ENCODE measurements at regions not wholly inside any gene's neighbourhood (a gene's known extent, or its start where the extent isn't known, plus 50 kb on each side); places are given as distances from the start of the nearest gene placed in this dataset.

DNA sequence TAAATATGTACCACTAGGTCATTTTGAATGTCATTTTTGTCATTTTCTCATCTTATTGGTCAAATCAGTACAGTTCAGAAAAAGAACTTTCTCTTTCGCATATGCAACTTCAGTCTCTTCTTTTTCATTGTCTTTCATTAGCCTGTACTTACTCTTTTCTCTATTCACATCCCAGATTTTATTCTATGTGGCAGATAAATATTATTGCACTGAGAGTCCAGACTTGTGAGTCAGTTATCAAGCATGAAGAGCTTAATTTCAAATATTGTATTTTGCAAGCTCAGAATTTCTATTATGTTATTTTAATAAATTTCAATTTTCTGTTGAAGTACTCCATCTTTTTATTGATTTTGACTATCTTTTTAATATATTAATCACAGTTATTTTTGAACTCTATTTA is 105.2 kb upstream of the PALMD start:
- TF ChIP-seq ZFP30 (CRISPR knock-in tag; IDR thresholded peaks at IDR 0.05) (no peak), ZC3H10 (CRISPR knock-in tag; IDR thresholded peaks at IDR 0.05) (no peak), ARNTL (CRISPR knock-in tag; IDR thresholded peaks at IDR 0.05; ENCODE audit: borderline replicate concordance, low read depth) (no peak), ZNF565 (CRISPR knock-in tag; conservative IDR thresholded peaks at IDR 0.05; ENCODE audit: low read depth) (no peak), TOX (CRISPR knock-in tag; IDR thresholded peaks at IDR 0.05; ENCODE audit: borderline replicate concordance) (no peak), PPARA (CRISPR knock-in tag; IDR thresholded peaks at IDR 0.05; ENCODE audit: borderline replicate concordance) (no peak)
- TF ChIP-seq, protein P1, sequence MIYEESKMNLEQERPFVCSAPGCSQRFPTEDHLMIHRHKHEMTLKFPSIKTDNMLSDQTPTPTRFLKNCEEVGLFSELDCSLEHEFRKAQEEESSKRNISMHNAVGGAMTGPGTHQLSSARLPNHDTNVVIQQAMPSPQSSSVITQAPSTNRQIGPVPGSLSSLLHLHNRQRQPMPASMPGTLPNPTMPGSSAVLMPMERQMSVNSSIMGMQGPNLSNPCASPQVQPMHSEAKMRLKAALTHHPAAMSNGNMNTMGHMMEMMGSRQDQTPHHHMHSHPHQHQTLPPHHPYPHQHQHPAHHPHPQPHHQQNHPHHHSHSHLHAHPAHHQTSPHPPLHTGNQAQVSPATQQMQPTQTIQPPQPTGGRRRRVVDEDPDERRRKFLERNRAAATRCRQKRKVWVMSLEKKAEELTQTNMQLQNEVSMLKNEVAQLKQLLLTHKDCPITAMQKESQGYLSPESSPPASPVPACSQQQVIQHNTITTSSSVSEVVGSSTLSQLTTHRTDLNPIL (CRISPR knock-in tag; IDR thresholded peaks at IDR 0.05; ENCODE audit: low read depth): no peak

All from SK-N-SH treated with all-trans-retinoic acid at 6 μM for 48 hours (cell line).